ENCODE measurements at regions not wholly inside any gene's neighbourhood (a gene's known extent, or its start where the extent isn't known, plus 50 kb on each side); places are given as distances from the start of the nearest gene placed in this dataset.
"Not testable (repeated sequence)": the region's sequence is repeated elsewhere in the genome, so short reads cannot be mapped to it uniquely, and the experiment has no call there.

DNA sequence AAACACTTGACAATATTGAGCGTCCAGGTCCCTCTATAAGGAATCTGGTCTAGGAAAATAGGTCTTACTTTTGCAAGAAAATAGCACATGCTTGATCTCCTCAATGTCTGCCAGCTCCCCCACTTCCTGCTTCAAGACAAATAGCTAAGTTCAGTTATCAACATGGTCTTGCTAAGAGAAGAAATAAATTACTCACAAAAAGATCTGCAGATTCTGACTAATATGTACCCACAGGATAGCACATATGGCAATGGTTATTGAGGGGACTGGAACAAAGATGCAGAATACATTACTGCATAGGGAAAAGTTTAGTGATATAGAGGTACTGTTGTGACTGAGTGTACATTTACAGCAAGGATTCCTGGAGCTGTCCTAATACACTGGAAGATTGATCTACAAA is 457.5 kb upstream of the GRID2 start:
- no peaks in the 10 kb centered on the region for H3K27me3 Mint-ChIP-seq
- Histone ChIP-seq H3K4me3 (ENCODE audit: low read length) (no peak overlapping the region), H3K27ac (ENCODE audit: low read depth, low read length) (no peak overlapping the region), H3K4me1 (ENCODE audit: insufficient read depth, low read length) (no peaks in the 10 kb centered on the region), H3K9me3 (ENCODE audit: low read length) (no peaks in the 10 kb centered on the region), H3K27me3 (ENCODE audit: insufficient read depth, low read length, poor library complexity, severe bottlenecking) (no peaks in the 10 kb centered on the region), H3K36me3 (ENCODE audit: insufficient read depth, low read length) (no peaks in the 10 kb centered on the region)
- CTCF ChIA-PET: no interaction called here
- peaks cover 0 to 21% (median 4%) of the 10 kb centered on the region in 5 donors for H3K9me3 Mint-ChIP-seq
- H3K36me3 Mint-ChIP-seq: no peaks in the 10 kb centered on the region
- DNase-seq: no peak
- POLR2A ChIA-PET: no interaction called here
- no peaks in the 10 kb centered on the region for H3K4me1 Mint-ChIP-seq
- H3K4me3 Mint-ChIP-seq: no peak overlapping the region
- H3K27ac Mint-ChIP-seq: no peak overlapping the region

DNA sequence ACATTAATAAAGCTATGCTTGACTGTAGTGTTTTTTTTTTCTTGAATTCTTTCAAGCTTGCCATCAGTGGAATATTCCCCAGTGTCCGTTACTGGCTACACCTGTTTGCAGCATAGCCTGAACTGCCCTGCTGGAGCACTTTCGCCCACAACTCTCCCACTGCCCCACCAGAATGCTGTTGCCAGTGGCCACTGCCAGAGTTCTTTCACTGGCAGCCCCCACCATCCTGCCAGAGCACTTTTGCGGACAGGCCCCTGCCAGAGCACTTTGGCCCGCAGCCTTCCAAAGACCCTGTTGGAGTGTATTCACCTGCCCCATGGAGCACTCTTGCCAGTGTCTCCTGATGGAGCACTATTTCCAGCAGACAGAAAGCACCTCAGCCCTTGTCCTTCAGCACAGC is 452.3 kb upstream of the GRID2 start:
- H3K4me3 ChIP-seq (ENCODE audit: low read length): no peak overlapping the region
- no peaks in the 10 kb centered on the region for H3K36me3 ChIP-seq (ENCODE audit: insufficient read depth, low read length)
- POLR2A ChIA-PET: no interaction called here
- no peaks in the 10 kb centered on the region for H3K27me3 Mint-ChIP-seq
- H3K27me3 ChIP-seq (ENCODE audit: insufficient read depth, low read length, poor library complexity, severe bottlenecking): no peaks in the 10 kb centered on the region
- no peak overlapping the region for H3K4me3 Mint-ChIP-seq
- H3K4me1 Mint-ChIP-seq: no peaks in the 10 kb centered on the region
- no peak overlapping the region for H3K27ac ChIP-seq (ENCODE audit: low read depth, low read length)
- peaks cover 0 to 26% (median 4%) of the 10 kb centered on the region in 5 donors for H3K9me3 Mint-ChIP-seq
- no peaks in the 10 kb centered on the region for H3K9me3 ChIP-seq (ENCODE audit: low read length)
- no peaks in the 10 kb centered on the region for H3K4me1 ChIP-seq (ENCODE audit: insufficient read depth, low read length)
- DNase-seq: no peak
- CTCF ChIA-PET: no interaction called here
- no peaks in the 10 kb centered on the region for H3K36me3 Mint-ChIP-seq
- no peak overlapping the region for H3K27ac Mint-ChIP-seq

DNA sequence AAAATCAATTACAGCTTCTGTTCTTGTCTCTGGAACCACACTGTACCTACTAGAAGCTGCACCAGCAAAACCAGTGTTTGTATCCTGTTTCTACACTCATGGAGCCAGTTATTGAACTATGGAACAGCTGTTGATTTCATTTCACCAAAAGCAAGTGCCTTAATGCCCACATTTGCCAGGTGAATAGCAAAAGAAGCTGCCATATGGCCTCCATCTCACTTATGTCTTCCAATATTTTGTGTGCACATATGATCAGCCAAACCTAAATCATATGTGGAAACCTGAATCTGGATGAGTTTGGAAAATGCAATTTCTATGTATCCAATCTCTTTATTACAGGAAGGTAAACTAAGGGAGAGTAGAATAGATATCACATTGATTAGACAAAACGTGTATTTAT is 415.8 kb upstream of the GRID2 start:
- H3K9me3 ChIP-seq (ENCODE audit: low read length): no peaks in the 10 kb centered on the region
- no peak for DNase-seq
- no peaks in the 10 kb centered on the region for H3K36me3 ChIP-seq (ENCODE audit: insufficient read depth, low read length)
- H3K27ac ChIP-seq (ENCODE audit: low read depth, low read length): no peak overlapping the region
- no peaks in the 10 kb centered on the region for H3K4me1 Mint-ChIP-seq
- POLR2A ChIA-PET: no interaction called here
- H3K4me3 ChIP-seq (ENCODE audit: low read length): no peak overlapping the region
- no peak overlapping the region for H3K4me3 Mint-ChIP-seq
- no peaks in the 10 kb centered on the region for H3K36me3 Mint-ChIP-seq
- peaks cover 2 to 8% (median 5%) of the 10 kb centered on the region in 5 donors for H3K9me3 Mint-ChIP-seq
- CTCF ChIA-PET: no interaction called here
- no peaks in the 10 kb centered on the region for H3K27me3 Mint-ChIP-seq
- no peaks in the 10 kb centered on the region for H3K27me3 ChIP-seq (ENCODE audit: insufficient read depth, low read length, poor library complexity, severe bottlenecking)
- H3K4me1 ChIP-seq (ENCODE audit: insufficient read depth, low read length): no peaks in the 10 kb centered on the region
- H3K27ac Mint-ChIP-seq: no peak overlapping the region

DNA sequence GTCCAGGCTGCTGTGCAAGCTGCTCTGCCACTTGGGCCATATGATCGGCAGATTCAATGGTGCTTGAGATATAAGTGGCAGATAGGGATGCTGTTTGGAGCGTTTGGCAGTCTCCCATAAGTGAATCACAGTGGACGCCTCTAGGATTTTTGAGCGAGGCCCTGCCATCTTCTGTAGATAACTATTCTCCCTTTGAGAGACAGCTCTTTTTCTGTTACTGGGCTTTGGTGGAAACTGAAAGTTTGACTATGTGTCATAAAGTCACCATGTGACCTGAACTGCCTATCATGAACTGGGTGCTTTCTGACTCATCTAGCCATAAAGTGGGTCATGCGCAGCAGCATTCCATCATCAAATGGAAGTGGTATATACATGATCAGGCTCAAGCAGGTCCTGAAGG is 412.5 kb upstream of the GRID2 start:
- H3K27me3 Mint-ChIP-seq; POLR2A ChIA-PET; H3K27ac ChIP-seq (ENCODE audit: low read depth, low read length); H3K4me1 Mint-ChIP-seq; DNase-seq; H3K4me1 ChIP-seq (ENCODE audit: insufficient read depth, low read length); H3K4me3 Mint-ChIP-seq; H3K36me3 Mint-ChIP-seq; H3K36me3 ChIP-seq (ENCODE audit: insufficient read depth, low read length); CTCF ChIA-PET; H3K9me3 ChIP-seq (ENCODE audit: low read length); H3K27me3 ChIP-seq (ENCODE audit: insufficient read depth, low read length, poor library complexity, severe bottlenecking); H3K27ac Mint-ChIP-seq; H3K4me3 ChIP-seq (ENCODE audit: low read length): not testable (repeated sequence)
- peaks cover 0 to 13% (median 7%) of the 10 kb centered on the region in 5 donors for H3K9me3 Mint-ChIP-seq

DNA sequence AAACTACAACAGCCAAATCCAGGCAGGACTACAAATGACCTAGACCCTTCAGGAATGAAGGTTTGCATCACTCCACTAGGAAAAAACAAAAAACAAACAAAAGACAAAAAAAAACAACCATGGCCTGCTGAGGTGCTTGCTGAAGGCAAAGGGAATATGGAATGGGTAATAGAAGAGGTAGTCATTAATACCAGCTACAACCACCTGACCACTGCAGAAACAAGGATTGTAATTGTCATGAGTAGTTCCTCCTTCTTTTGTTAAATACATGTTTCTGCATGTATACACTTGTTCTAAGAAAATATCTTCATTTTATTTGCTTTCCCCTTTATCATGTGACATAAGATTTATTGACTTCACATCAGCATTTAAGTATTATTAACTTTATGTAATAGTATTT is 409.8 kb upstream of the GRID2 start:
- no peaks in the 10 kb centered on the region for H3K27me3 ChIP-seq (ENCODE audit: insufficient read depth, low read length, poor library complexity, severe bottlenecking)
- ChIA-PET POLR2A (no interaction called here), CTCF (no interaction called here)
- H3K4me1 ChIP-seq (ENCODE audit: insufficient read depth, low read length): no peaks in the 10 kb centered on the region
- no peak overlapping the region for H3K4me3 Mint-ChIP-seq
- peaks cover 0 to 13% (median 4%) of the 10 kb centered on the region in 5 donors for H3K9me3 Mint-ChIP-seq
- H3K27me3 Mint-ChIP-seq: no peaks in the 10 kb centered on the region
- H3K27ac Mint-ChIP-seq: no peak overlapping the region
- H3K4me1 Mint-ChIP-seq: no peaks in the 10 kb centered on the region
- no peak for DNase-seq
- no peaks in the 10 kb centered on the region for H3K9me3 ChIP-seq (ENCODE audit: low read length)
- H3K36me3 ChIP-seq (ENCODE audit: insufficient read depth, low read length): no peaks in the 10 kb centered on the region
- H3K4me3 ChIP-seq (ENCODE audit: low read length): no peak overlapping the region
- H3K36me3 Mint-ChIP-seq: no peaks in the 10 kb centered on the region
- H3K27ac ChIP-seq (ENCODE audit: low read depth, low read length): no peak overlapping the region

DNA sequence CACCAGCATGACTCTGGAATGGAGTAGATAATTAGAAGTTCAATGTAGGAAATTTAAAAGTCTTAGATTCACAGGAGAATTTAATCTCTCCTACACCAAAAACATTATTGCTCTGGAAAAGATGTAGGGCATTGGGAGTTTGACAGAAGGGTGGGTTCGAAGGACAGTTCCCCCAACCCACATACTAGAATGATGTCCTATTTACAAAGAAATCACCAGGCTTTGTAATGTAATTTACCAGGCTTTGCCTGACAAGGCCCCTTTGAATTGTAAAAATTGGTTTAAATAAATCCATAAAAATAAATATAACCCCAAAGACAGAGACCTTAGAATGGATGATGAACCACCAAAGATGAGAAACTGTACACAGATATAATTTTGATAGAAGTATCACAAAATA is 399.2 kb upstream of the GRID2 start:
- ChIA-PET CTCF (no interaction called here), POLR2A (no interaction called here)
- Mint-ChIP-seq H3K4me1 (no peaks in the 10 kb centered on the region), H3K4me3 (no peak overlapping the region), H3K27me3 (no peaks in the 10 kb centered on the region), H3K36me3 (no peaks in the 10 kb centered on the region), H3K9me3 (peaks cover 0 to 10% (median 0%) of the 10 kb centered on the region in 5 donors), H3K27ac (no peak overlapping the region)
- no peaks in the 10 kb centered on the region for H3K4me1 ChIP-seq (ENCODE audit: insufficient read depth, low read length)
- no peak overlapping the region for H3K4me3 ChIP-seq (ENCODE audit: low read length)
- H3K27me3 ChIP-seq (ENCODE audit: insufficient read depth, low read length, poor library complexity, severe bottlenecking): no peaks in the 10 kb centered on the region
- DNase-seq: no peak
- H3K27ac ChIP-seq (ENCODE audit: low read depth, low read length): no peak overlapping the region
- H3K36me3 ChIP-seq (ENCODE audit: insufficient read depth, low read length): no peaks in the 10 kb centered on the region
- no peaks in the 10 kb centered on the region for H3K9me3 ChIP-seq (ENCODE audit: low read length)

DNA sequence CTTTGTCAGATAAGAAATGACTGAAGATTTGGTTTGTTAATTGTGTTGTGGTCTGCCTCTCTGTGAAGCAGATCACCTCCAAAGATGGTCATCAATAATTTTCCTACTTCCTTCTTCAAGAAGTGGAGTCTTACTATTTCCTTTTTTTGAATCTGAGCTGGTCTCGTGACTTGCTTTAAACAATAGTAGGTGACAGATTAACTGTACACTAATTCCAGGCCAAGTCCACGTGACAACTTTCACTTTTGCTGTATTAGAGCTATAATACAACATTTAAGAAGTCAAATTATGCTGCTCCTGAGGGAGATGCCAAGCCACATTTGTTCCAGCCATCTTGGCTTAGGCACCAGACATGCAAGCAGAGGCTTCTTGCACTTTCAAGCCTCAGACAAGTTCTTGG is 393.8 kb upstream of the GRID2 start:
- Histone ChIP-seq H3K27me3 (ENCODE audit: insufficient read depth, low read length, poor library complexity, severe bottlenecking) (no peaks in the 10 kb centered on the region), H3K36me3 (ENCODE audit: insufficient read depth, low read length) (no peaks in the 10 kb centered on the region), H3K27ac (ENCODE audit: low read depth, low read length) (no peak overlapping the region), H3K4me1 (ENCODE audit: insufficient read depth, low read length) (no peaks in the 10 kb centered on the region), H3K9me3 (ENCODE audit: low read length) (no peaks in the 10 kb centered on the region), H3K4me3 (ENCODE audit: low read length) (no peak overlapping the region)
- no peak for DNase-seq
- POLR2A ChIA-PET: no interaction called here
- H3K36me3 Mint-ChIP-seq: no peaks in the 10 kb centered on the region
- H3K4me1 Mint-ChIP-seq: no peaks in the 10 kb centered on the region
- CTCF ChIA-PET: no interaction called here
- H3K27ac Mint-ChIP-seq: no peak overlapping the region
- H3K4me3 Mint-ChIP-seq: no peak overlapping the region
- no peaks in the 10 kb centered on the region for H3K27me3 Mint-ChIP-seq
- H3K9me3 Mint-ChIP-seq: peaks cover 0 to 15% (median 2%) of the 10 kb centered on the region in 5 donors

DNA sequence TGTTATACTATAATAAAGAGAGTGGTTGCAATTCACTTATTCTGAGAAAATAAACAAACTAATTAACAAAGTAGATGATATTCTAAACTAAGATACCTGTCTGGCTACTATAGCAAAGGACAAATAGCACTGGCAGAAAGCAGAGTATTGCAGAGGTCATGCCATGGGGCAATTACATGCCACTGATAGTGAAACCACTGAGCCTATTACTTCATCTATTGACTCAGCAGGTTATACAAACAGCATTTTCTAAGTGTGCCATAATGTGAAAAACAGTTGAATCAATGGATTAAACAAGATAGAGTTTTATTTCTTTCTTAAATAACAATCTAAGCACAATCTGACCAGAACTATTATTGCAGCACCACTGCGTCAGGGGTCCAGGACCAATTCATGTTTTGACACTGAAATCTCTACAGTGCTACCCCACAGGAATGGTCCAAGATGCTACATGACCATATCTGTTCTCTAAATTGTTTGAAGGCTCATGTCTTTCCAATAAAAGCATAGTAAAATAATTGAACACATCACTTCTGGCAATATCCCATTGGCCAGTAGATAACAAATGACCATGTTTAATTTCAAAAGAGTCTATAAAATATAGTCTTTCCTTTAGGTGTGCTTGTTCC is 389.5 kb upstream of the GRID2 start:
- H3K4me3 ChIP-seq (ENCODE audit: low read length): no peak overlapping the region
- H3K36me3 ChIP-seq (ENCODE audit: insufficient read depth, low read length): no peaks in the 10 kb centered on the region
- H3K27me3 ChIP-seq (ENCODE audit: insufficient read depth, low read length, poor library complexity, severe bottlenecking): no peaks in the 10 kb centered on the region
- H3K27ac ChIP-seq (ENCODE audit: low read depth, low read length): no peak overlapping the region
- Mint-ChIP-seq H3K4me1 (no peaks in the 10 kb centered on the region), H3K4me3 (no peak overlapping the region), H3K27ac (no peak overlapping the region), H3K27me3 (no peaks in the 10 kb centered on the region), H3K9me3 (peaks cover 3 to 14% (median 3%) of the 10 kb centered on the region in 5 donors), H3K36me3 (no peaks in the 10 kb centered on the region)
- no peaks in the 10 kb centered on the region for H3K9me3 ChIP-seq (ENCODE audit: low read length)
- ChIA-PET POLR2A (no interaction called here), CTCF (no interaction called here)
- no peaks in the 10 kb centered on the region for H3K4me1 ChIP-seq (ENCODE audit: insufficient read depth, low read length)
- no peak for DNase-seq

DNA sequence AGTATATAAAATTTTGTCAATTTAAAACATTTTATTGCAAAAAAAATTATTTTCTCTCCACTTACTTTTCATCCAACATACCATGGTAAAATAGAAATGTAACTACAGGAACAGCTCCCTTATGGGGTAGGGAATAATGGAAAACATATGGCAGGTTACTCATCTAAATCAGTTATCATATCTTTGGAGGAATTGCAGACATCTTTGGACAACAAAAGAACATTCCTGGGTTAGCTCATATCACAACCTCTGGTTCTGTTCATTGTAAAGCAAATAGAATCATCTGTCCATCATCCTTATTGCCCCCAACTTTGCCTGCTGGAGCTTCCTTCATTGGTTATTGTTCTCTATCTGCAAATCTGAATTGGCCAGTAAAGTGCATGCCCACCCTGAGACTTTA is 387.5 kb upstream of the GRID2 start:
- H3K4me3 ChIP-seq (ENCODE audit: low read length): no peak overlapping the region
- no peaks in the 10 kb centered on the region for H3K9me3 ChIP-seq (ENCODE audit: low read length)
- Mint-ChIP-seq H3K27ac (no peak overlapping the region), H3K9me3 (peaks cover 3 to 12% (median 6%) of the 10 kb centered on the region in 5 donors), H3K4me1 (no peaks in the 10 kb centered on the region), H3K27me3 (no peaks in the 10 kb centered on the region), H3K36me3 (no peaks in the 10 kb centered on the region), H3K4me3 (no peak overlapping the region)
- H3K27ac ChIP-seq (ENCODE audit: low read depth, low read length): no peak overlapping the region
- H3K4me1 ChIP-seq (ENCODE audit: insufficient read depth, low read length): no peaks in the 10 kb centered on the region
- DNase-seq: no peak
- no peaks in the 10 kb centered on the region for H3K27me3 ChIP-seq (ENCODE audit: insufficient read depth, low read length, poor library complexity, severe bottlenecking)
- POLR2A ChIA-PET: no interaction called here
- no peaks in the 10 kb centered on the region for H3K36me3 ChIP-seq (ENCODE audit: insufficient read depth, low read length)
- CTCF ChIA-PET: no interaction called here

Data from CD8-positive, alpha-beta memory T cell (primary cell).